ENCODE measurements at regions not wholly inside any gene's neighbourhood (a gene's known extent, or its start where the extent isn't known, plus 50 kb on each side); places are given as distances from the start of the nearest gene placed in this dataset.

DNA sequence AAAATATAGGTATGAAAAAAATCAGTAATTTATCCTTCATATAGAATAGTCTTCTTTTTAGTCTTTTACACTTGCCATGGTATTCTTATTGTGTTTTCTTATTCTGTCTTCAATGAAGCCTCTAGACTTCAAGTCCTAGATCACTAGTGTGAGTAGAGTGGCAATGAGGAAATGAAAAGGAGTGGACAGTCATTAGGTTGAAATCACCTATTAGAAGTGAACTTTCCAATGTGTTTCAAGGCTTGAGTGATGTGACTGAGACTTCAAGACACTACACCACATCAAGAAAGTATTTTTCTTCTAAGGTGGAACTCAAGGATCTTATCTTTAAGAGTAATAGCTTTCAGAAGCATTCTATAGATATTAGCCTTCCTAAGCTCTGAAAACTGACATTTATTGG is 357.8 kb upstream of the MBL2 start:
- TF ChIP-seq, protein P1, sequence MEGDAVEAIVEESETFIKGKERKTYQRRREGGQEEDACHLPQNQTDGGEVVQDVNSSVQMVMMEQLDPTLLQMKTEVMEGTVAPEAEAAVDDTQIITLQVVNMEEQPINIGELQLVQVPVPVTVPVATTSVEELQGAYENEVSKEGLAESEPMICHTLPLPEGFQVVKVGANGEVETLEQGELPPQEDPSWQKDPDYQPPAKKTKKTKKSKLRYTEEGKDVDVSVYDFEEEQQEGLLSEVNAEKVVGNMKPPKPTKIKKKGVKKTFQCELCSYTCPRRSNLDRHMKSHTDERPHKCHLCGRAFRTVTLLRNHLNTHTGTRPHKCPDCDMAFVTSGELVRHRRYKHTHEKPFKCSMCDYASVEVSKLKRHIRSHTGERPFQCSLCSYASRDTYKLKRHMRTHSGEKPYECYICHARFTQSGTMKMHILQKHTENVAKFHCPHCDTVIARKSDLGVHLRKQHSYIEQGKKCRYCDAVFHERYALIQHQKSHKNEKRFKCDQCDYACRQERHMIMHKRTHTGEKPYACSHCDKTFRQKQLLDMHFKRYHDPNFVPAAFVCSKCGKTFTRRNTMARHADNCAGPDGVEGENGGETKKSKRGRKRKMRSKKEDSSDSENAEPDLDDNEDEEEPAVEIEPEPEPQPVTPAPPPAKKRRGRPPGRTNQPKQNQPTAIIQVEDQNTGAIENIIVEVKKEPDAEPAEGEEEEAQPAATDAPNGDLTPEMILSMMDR (IDR thresholded peaks at IDR 0.05) = no peak
- no peak for TF ChIP-seq POLR2A (IDR thresholded peaks at IDR 0.05)

Data from thyroid gland (tissue), 4 donors.